SK-N-SH treated with all-trans-retinoic acid at 6 μM for 48 hours (cell line): ENCODE measurements at regions not wholly inside any gene's neighbourhood (a gene's known extent, or its start where the extent isn't known, plus 50 kb on each side); places are given as distances from the start of the nearest gene placed in this dataset.

Source experiments
- ATAC-seq: fragments of 200-7000 bp; cut with Tn5 transposase; 3 replicates; pipeline ENCODE4 v1.9.1; 2020; ENCODE audit warnings: mild to moderate bottlenecking, moderate library complexity
- ARNTL ChIP-seq: fragments of 450-650 bp; formaldehyde crosslinking; IDR thresholded peaks from 2 replicates; pipeline ENCODE4 v1.5.0; 2020; ENCODE audit warnings: low read depth, mild to moderate bottlenecking, moderate library complexity, borderline replicate concordance
- BACH2 ChIP-seq: fragments of 250-450 bp; sonication (Bioruptor Pico); IDR thresholded peaks from 2 replicates; pipeline ENCODE4 v1.9.0; 2021; ENCODE audit warnings: mild to moderate bottlenecking, borderline replicate concordance
- CSDC2 ChIP-seq: fragments of 250-450 bp; sonication (Bioruptor Pico); IDR thresholded peaks from 2 replicates; pipeline ENCODE4 v1.5.0; 2020; ENCODE audit warnings: mild to moderate bottlenecking, moderate library complexity
- ESRRG ChIP-seq: fragments of 250-450 bp; sonication (Bioruptor Pico); IDR thresholded peaks from 2 replicates; pipeline ENCODE4 v1.6.1; 2021; ENCODE audit warnings: mild to moderate bottlenecking
- GLIS3 ChIP-seq: fragments of 250-450 bp; sonication (Bioruptor Pico); IDR thresholded peaks from 2 replicates; pipeline ENCODE4 v1.5.0; 2020; ENCODE audit warnings: mild to moderate bottlenecking, moderate library complexity
- ISL1 ChIP-seq: fragments of 250-450 bp; sonication (Bioruptor Pico); IDR thresholded peaks from 2 replicates; pipeline ENCODE4 v2.1.2; 2022; ENCODE audit warnings: mild to moderate bottlenecking, moderate library complexity
- OSR1 ChIP-seq: fragments of 250-450 bp; sonication (Bioruptor Pico); IDR thresholded peaks from 2 replicates; pipeline ENCODE4 v1.8.0; 2022; ENCODE audit warnings: moderate library complexity, mild to moderate bottlenecking, inconsistent platforms
- PATZ1 ChIP-seq: fragments of 250-450 bp; sonication (Bioruptor Pico); IDR thresholded peaks from 2 replicates; pipeline ENCODE4 v1.8.0; 2020; ENCODE audit warnings: mild to moderate bottlenecking, moderate library complexity, borderline replicate concordance
- PPARA ChIP-seq: fragments of 250-450 bp; sonication (Bioruptor Pico); IDR thresholded peaks from 2 replicates; pipeline ENCODE4 v1.5.0; 2020; ENCODE audit warnings: mild to moderate bottlenecking, borderline replicate concordance
- RARB ChIP-seq: fragments of 250-450 bp; sonication (Bioruptor Pico); IDR thresholded peaks from 2 replicates; pipeline ENCODE4 v1.8.0; 2021; ENCODE audit warnings: mild to moderate bottlenecking, moderate library complexity
- SNAI2 ChIP-seq: fragments of 250-450 bp; sonication (Bioruptor Pico); IDR thresholded peaks from 2 replicates; pipeline ENCODE4 v1.5.0; 2020; ENCODE audit warnings: mild to moderate bottlenecking, moderate library complexity
- TCF4 ChIP-seq: fragments of 250-450 bp; sonication (Bioruptor Pico); IDR thresholded peaks from 2 replicates; pipeline ENCODE4 v1.8.0; 2021; ENCODE audit warnings: mild to moderate bottlenecking, moderate library complexity, borderline replicate concordance
- TOX ChIP-seq: fragments of 250-450 bp; sonication (Bioruptor Pico); IDR thresholded peaks from 2 replicates; pipeline ENCODE4 v1.8.0; 2021; ENCODE audit warnings: mild to moderate bottlenecking, moderate library complexity, borderline replicate concordance
- ZC3H10 ChIP-seq: fragments of 250-450 bp; sonication (Bioruptor Pico); IDR thresholded peaks from 2 replicates; pipeline ENCODE4 v1.5.1; 2021; ENCODE audit warnings: mild to moderate bottlenecking, moderate library complexity
- ZNF565 ChIP-seq: fragments of 450-650 bp; formaldehyde crosslinking; conservative IDR thresholded peaks from 2 replicates; pipeline ENCODE4 v1.5.0; 2020; ENCODE audit warnings: low read depth, mild to moderate bottlenecking, moderate library complexity
- ZNF70 ChIP-seq: fragments of 450-650 bp; formaldehyde crosslinking; IDR thresholded peaks from 2 replicates; pipeline ENCODE4 v1.5.0; 2020; ENCODE audit warnings: mild to moderate bottlenecking, moderate library complexity
- ZNF8 ChIP-seq: fragments of 450-650 bp; formaldehyde crosslinking; IDR thresholded peaks from 2 replicates; pipeline ENCODE4 v1.5.0; 2020; ENCODE audit warnings: mild to moderate bottlenecking, moderate library complexity
- TF ChIP-seq, protein P1 (sequence below): fragments of 250-450 bp; sonication (Bioruptor Pico); IDR thresholded peaks from 2 replicates; pipeline ENCODE4 v1.5.1; 2020; ENCODE audit warnings: low read depth, mild to moderate bottlenecking, moderate library complexity
- TF ChIP-seq, protein P2 (sequence below): fragments of 250-450 bp; sonication (Bioruptor Pico); IDR thresholded peaks from 2 replicates; pipeline ENCODE4 v1.5.0; 2020; ENCODE audit warnings: mild to moderate bottlenecking, moderate library complexity
- TF ChIP-seq, protein P3 (sequence below): fragments of 250-450 bp; sonication (Bioruptor Pico); IDR thresholded peaks from 2 replicates; pipeline ENCODE4 v1.5.1; 2021; ENCODE audit warnings: mild to moderate bottlenecking, moderate library complexity
- TF ChIP-seq, protein P4 (sequence below): fragments of 250-450 bp; sonication (Bioruptor Pico); IDR thresholded peaks from 2 replicates; pipeline ENCODE4 v1.8.0; 2021; ENCODE audit warnings: low read depth, mild to moderate bottlenecking, moderate library complexity, borderline replicate concordance

GRCh38 chr20:6421321-6422248, 298.8 kb upstream of the FERMT1 start:
- ATAC-seq: no peak
- TF ChIP-seq PATZ1 (no peak), BACH2 (no peak), ARNTL (CRISPR knock-in tag) (no peak), TOX (CRISPR knock-in tag) (no peak), SNAI2 (no peak), PPARA (CRISPR knock-in tag) (no peak), ZNF565 (CRISPR knock-in tag) (no peak), OSR1 (CRISPR knock-in tag) (no peak), ZC3H10 (CRISPR knock-in tag) (no peak), TCF4 (no peak), ZNF70 (no peak), GLIS3 (CRISPR knock-in tag) (no peak), CSDC2 (no peak), ZNF8 (CRISPR knock-in tag) (no peak)
- TF ChIP-seq, protein P1, sequence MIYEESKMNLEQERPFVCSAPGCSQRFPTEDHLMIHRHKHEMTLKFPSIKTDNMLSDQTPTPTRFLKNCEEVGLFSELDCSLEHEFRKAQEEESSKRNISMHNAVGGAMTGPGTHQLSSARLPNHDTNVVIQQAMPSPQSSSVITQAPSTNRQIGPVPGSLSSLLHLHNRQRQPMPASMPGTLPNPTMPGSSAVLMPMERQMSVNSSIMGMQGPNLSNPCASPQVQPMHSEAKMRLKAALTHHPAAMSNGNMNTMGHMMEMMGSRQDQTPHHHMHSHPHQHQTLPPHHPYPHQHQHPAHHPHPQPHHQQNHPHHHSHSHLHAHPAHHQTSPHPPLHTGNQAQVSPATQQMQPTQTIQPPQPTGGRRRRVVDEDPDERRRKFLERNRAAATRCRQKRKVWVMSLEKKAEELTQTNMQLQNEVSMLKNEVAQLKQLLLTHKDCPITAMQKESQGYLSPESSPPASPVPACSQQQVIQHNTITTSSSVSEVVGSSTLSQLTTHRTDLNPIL (CRISPR knock-in tag): no peak
- TF ChIP-seq, protein P2, sequence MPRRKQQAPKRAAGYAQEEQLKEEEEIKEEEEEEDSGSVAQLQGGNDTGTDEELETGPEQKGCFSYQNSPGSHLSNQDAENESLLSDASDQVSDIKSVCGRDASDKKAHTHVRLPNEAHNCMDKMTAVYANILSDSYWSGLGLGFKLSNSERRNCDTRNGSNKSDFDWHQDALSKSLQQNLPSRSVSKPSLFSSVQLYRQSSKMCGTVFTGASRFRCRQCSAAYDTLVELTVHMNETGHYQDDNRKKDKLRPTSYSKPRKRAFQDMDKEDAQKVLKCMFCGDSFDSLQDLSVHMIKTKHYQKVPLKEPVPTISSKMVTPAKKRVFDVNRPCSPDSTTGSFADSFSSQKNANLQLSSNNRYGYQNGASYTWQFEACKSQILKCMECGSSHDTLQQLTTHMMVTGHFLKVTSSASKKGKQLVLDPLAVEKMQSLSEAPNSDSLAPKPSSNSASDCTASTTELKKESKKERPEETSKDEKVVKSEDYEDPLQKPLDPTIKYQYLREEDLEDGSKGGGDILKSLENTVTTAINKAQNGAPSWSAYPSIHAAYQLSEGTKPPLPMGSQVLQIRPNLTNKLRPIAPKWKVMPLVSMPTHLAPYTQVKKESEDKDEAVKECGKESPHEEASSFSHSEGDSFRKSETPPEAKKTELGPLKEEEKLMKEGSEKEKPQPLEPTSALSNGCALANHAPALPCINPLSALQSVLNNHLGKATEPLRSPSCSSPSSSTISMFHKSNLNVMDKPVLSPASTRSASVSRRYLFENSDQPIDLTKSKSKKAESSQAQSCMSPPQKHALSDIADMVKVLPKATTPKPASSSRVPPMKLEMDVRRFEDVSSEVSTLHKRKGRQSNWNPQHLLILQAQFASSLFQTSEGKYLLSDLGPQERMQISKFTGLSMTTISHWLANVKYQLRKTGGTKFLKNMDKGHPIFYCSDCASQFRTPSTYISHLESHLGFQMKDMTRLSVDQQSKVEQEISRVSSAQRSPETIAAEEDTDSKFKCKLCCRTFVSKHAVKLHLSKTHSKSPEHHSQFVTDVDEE (CRISPR knock-in tag): no peak
- TF ChIP-seq, protein P3, sequence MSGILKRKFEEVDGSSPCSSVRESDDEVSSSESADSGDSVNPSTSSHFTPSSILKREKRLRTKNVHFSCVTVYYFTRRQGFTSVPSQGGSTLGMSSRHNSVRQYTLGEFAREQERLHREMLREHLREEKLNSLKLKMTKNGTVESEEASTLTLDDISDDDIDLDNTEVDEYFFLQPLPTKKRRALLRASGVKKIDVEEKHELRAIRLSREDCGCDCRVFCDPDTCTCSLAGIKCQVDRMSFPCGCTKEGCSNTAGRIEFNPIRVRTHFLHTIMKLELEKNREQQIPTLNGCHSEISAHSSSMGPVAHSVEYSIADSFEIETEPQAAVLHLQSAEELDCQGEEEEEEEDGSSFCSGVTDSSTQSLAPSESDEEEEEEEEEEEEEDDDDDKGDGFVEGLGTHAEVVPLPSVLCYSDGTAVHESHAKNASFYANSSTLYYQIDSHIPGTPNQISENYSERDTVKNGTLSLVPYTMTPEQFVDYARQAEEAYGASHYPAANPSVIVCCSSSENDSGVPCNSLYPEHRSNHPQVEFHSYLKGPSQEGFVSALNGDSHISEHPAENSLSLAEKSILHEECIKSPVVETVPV (CRISPR knock-in tag): no peak

- no peak for ATAC-seq
- TF ChIP-seq ISL1 (no peak), ZNF8 (CRISPR knock-in tag) (no peak), PPARA (CRISPR knock-in tag) (no peak), RARB (CRISPR knock-in tag) (no peak), ESRRG (CRISPR knock-in tag) (no peak), BACH2 (no peak), TCF4 (no peak)
- TF ChIP-seq, protein P4, sequence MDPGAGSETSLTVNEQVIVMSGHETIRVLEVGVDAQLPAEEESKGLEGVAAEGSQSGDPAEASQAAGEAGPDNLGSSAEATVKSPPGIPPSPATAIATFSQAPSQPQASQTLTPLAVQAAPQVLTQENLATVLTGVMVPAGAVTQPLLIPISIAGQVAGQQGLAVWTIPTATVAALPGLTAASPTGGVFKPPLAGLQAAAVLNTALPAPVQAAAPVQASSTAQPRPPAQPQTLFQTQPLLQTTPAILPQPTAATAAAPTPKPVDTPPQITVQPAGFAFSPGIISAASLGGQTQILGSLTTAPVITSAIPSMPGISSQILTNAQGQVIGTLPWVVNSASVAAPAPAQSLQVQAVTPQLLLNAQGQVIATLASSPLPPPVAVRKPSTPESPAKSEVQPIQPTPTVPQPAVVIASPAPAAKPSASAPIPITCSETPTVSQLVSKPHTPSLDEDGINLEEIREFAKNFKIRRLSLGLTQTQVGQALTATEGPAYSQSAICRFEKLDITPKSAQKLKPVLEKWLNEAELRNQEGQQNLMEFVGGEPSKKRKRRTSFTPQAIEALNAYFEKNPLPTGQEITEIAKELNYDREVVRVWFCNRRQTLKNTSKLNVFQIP (CRISPR knock-in tag): no peak
- TF ChIP-seq, protein P2 (CRISPR knock-in tag): no peak
- TF ChIP-seq, protein P1 (CRISPR knock-in tag): no peak
These were observed 297.5 kb upstream of the FERMT1 start for GRCh38 chr20:6420336-6420735.
